ENCODE measurements at regions not wholly inside any gene's neighbourhood (a gene's known extent, or its start where the extent isn't known, plus 50 kb on each side); places are given as distances from the start of the nearest gene placed in this dataset.

DNA sequence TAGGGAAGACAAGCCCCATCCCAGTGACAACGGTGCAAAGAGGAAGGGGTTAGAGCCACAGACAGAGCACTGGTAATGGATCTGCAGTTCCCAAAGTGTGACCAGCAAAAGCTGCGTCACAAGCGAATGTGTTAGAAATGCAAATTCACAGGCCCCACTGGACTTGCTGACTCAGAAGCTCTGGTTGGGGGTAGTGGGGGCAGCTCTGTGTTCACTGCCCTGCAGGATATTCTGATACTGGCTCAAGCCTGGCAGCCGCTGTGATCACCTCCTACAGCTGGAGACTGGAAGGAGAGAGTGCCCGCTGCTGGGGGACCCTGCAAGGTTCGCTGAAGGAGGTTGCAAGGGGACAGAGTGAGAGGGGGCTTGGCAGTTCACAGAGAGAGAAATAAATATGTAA, 179.7 kb upstream of the CDH4 start:
- H3K36me3 ChIP-seq (ENCODE audit: low read depth, low read length), result no peaks in the 10 kb centered on the region
- no peak overlapping the region for H3K9ac ChIP-seq (ENCODE audit: low read length)
- no peaks in the 10 kb centered on the region for H3K79me2 ChIP-seq (ENCODE audit: low read length)
- no peak overlapping the region for H3K4me3 ChIP-seq (ENCODE audit: low read length)
- no peak for TF ChIP-seq EZH2 (IDR thresholded peaks at IDR 0.05; ENCODE audit: low read length, unreplicated experiment)
- TF ChIP-seq EZH2phosphoT487 (IDR thresholded peaks at IDR 0.05; ENCODE audit: borderline replicate concordance, low read length), result no peak
- TF ChIP-seq, protein P1, sequence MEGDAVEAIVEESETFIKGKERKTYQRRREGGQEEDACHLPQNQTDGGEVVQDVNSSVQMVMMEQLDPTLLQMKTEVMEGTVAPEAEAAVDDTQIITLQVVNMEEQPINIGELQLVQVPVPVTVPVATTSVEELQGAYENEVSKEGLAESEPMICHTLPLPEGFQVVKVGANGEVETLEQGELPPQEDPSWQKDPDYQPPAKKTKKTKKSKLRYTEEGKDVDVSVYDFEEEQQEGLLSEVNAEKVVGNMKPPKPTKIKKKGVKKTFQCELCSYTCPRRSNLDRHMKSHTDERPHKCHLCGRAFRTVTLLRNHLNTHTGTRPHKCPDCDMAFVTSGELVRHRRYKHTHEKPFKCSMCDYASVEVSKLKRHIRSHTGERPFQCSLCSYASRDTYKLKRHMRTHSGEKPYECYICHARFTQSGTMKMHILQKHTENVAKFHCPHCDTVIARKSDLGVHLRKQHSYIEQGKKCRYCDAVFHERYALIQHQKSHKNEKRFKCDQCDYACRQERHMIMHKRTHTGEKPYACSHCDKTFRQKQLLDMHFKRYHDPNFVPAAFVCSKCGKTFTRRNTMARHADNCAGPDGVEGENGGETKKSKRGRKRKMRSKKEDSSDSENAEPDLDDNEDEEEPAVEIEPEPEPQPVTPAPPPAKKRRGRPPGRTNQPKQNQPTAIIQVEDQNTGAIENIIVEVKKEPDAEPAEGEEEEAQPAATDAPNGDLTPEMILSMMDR (conservative IDR thresholded peaks at IDR 0.05; ENCODE audit: low read depth, low read length), result no peak
- DNase-seq (no peak), ATAC-seq (no peak)
- H3K4me2 ChIP-seq (ENCODE audit: low read length), result no peak overlapping the region
- no peaks in the 10 kb centered on the region for H3F3A ChIP-seq (ENCODE audit: low read length, unreplicated experiment)
- CTCF ChIA-PET, result no interaction called here
- POLR2A ChIA-PET (ENCODE audit: unreplicated experiment), result no interaction called here
- no peaks in the 10 kb centered on the region for H3K9me2 ChIP-seq (replicated peaks; ENCODE audit: low read length)
- H4K20me1 ChIP-seq (ENCODE audit: low read length), result no peaks in the 10 kb centered on the region
- no peak overlapping the region for H3K27ac ChIP-seq (ENCODE audit: low read length)
- H2AFZ ChIP-seq (ENCODE audit: low read length), result no peak overlapping the region
- intact Hi-C loops (cut with micrococcal nuclease), result no loop called here
- H3K9me3 ChIP-seq (ENCODE audit: low read length), result peaks cover 7% of the 10 kb centered on the region; the same call in 1 of the 2 replicates
- no peaks in the 10 kb centered on the region for H3K4me1 ChIP-seq (ENCODE audit: insufficient read depth, low read length)
- no TSS peak for BruUV-seq (replicated peaks)
- H3K27me3 ChIP-seq (ENCODE audit: low read length), result no peaks in the 10 kb centered on the region

DNA sequence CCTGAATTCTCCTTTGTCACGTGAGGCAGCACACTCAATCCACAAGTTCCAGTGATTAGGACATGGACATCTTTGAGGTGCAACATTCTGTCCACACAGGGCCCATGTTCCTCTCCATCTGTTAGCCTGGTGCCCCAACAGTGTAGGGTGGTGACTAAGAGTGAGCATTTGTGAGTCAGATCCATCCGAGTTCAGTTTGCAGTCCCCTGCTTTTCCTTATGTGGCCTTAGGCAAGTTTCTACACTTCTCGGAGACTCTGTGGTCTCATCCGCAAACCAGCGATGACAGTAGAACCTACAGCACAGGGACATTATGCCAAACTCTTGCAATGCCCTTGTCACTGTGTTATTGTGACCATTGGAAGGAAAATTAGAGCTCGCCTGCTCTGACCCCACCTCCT, 178.7 kb upstream of the CDH4 start:
- ChIA-PET POLR2A (ENCODE audit: unreplicated experiment) (no interaction called here), CTCF (no interaction called here)
- no peak overlapping the region for H3K4me3 ChIP-seq (ENCODE audit: low read length)
- no peak overlapping the region for H3K9ac ChIP-seq (ENCODE audit: low read length)
- no peak for DNase-seq
- no peaks in the 10 kb centered on the region for H3K36me3 ChIP-seq (ENCODE audit: low read depth, low read length)
- H3F3A ChIP-seq (ENCODE audit: low read length, unreplicated experiment), result no peaks in the 10 kb centered on the region
- H3K4me1 ChIP-seq (ENCODE audit: insufficient read depth, low read length), result no peaks in the 10 kb centered on the region
- BruUV-seq (replicated peaks), result no TSS peak
- TF ChIP-seq EZH2 (IDR thresholded peaks at IDR 0.05; ENCODE audit: low read length, unreplicated experiment) (no peak), EZH2phosphoT487 (IDR thresholded peaks at IDR 0.05; ENCODE audit: borderline replicate concordance, low read length) (no peak)
- ATAC-seq, result no peak
- no peak overlapping the region for H3K4me2 ChIP-seq (ENCODE audit: low read length)
- no peaks in the 10 kb centered on the region for H4K20me1 ChIP-seq (ENCODE audit: low read length)
- no peaks in the 10 kb centered on the region for H3K27me3 ChIP-seq (ENCODE audit: low read length)
- H3K9me3 ChIP-seq (ENCODE audit: low read length), result peaks cover 7% of the 10 kb centered on the region; the same call in 1 of the 2 replicates
- no peaks in the 10 kb centered on the region for H3K9me2 ChIP-seq (replicated peaks; ENCODE audit: low read length)
- no peak overlapping the region for H2AFZ ChIP-seq (ENCODE audit: low read length)
- intact Hi-C loops (cut with micrococcal nuclease), result no loop called here
- H3K79me2 ChIP-seq (ENCODE audit: low read length), result no peaks in the 10 kb centered on the region
- no peak overlapping the region for H3K27ac ChIP-seq (ENCODE audit: low read length)

DNA sequence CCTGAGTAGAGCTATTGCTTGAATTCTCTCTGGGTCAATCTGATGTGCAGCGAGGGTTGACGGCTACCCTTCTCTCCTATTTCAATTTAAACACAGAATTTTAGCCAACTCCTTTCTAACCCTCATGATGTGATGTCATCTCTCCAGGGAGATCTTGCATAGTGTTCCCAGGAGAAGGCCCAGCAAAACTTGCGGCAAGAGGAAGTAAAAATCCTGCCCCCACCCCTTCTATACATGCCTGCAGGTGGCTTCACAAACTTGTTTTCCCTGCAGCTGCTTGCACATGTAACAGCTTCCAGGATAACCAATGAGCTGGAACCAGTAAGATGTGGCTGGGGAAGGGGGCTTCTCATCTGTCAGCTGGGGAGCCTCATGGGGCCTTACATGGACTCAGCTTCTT, 169.3 kb upstream of the CDH4 start:
- POLR2A ChIA-PET (ENCODE audit: unreplicated experiment), result no interaction called here
- Histone ChIP-seq H3K9me2 (replicated peaks; ENCODE audit: low read length) (no peaks in the 10 kb centered on the region), H3K27ac (ENCODE audit: low read length) (no peak overlapping the region), H3K4me2 (ENCODE audit: low read length) (no peak overlapping the region), H3K4me1 (ENCODE audit: insufficient read depth, low read length) (no peaks in the 10 kb centered on the region), H3K27me3 (ENCODE audit: low read length) (no peaks in the 10 kb centered on the region), H4K20me1 (ENCODE audit: low read length) (no peaks in the 10 kb centered on the region), H3K9ac (ENCODE audit: low read length) (no peak overlapping the region), H3K36me3 (ENCODE audit: low read depth, low read length) (no peaks in the 10 kb centered on the region), H3K4me3 (ENCODE audit: low read length) (no peak overlapping the region), H2AFZ (ENCODE audit: low read length) (no peak overlapping the region), H3F3A (ENCODE audit: low read length, unreplicated experiment) (no peaks in the 10 kb centered on the region), H3K79me2 (ENCODE audit: low read length) (no peaks in the 10 kb centered on the region), H3K9me3 (ENCODE audit: low read length) (0 out of 2 replicates have a peak, but pooled peaks cover 6% of the 10 kb centered on the region)
- no TSS peak for BruUV-seq (replicated peaks)
- CTCF ChIA-PET, result no interaction called here
- intact Hi-C loops (cut with micrococcal nuclease), result no loop called here
- DNase-seq (no peak), ATAC-seq (no peak)
- TF ChIP-seq, protein P1 (conservative IDR thresholded peaks at IDR 0.05; ENCODE audit: low read depth, low read length), result no peak
- no peak for TF ChIP-seq EZH2phosphoT487 (IDR thresholded peaks at IDR 0.05; ENCODE audit: borderline replicate concordance, low read length)
- no peak for TF ChIP-seq EZH2 (IDR thresholded peaks at IDR 0.05; ENCODE audit: low read length, unreplicated experiment)
